GM23338 (cell line): ENCODE measurements at regions not wholly inside any gene's neighbourhood (a gene's known extent, or its start where the extent isn't known, plus 50 kb on each side); places are given as distances from the start of the nearest gene placed in this dataset.

Experiments used
- ATAC-seq: fragments of 200-7000 bp; cut with Tn5 transposase; 3 replicates; pipeline ENCODE4 v1.9.1; 2020
- DNase-seq: peaks from one replicate; pipeline ENCODE4 v3.0.0-alpha.2; 2015; ENCODE audit warnings: low spot score
- H2AFZ ChIP-seq: fragments of 200-600 bp; sonication (generic); 2 replicates; pipeline ENCODE4 v1.8.0; 2016; ENCODE audit warnings: antibody characterized with exemption, mild to moderate bottlenecking, moderate library complexity
- H3F3A ChIP-seq: fragments of 200-600 bp; sonication (generic); replicated peaks from 2 replicates; pipeline ENCODE4 v1.8.0; 2017; ENCODE audit warnings: antibody characterized with exemption, mixed run types, low read depth
- H3K27ac ChIP-seq: fragments of 200-600 bp; sonication (generic); 2 replicates; pipeline ENCODE4 v1.6.1; 2016; ENCODE audit warnings: low read depth
- H3K27me3 ChIP-seq: fragments of 200-600 bp; sonication (generic); 2 replicates; pipeline ENCODE4 v1.8.0; 2016; ENCODE audit warnings: mild to moderate bottlenecking, mixed run types, moderate library complexity; ENCODE audit not compliant: insufficient read depth
- H3K36me3 ChIP-seq: fragments of 200-600 bp; sonication (generic); 2 replicates; pipeline ENCODE4 v1.8.0; 2016; ENCODE audit warnings: mild to moderate bottlenecking; ENCODE audit not compliant: insufficient read depth
- H3K4me1 ChIP-seq: fragments of 200-600 bp; sonication (generic); 2 replicates; pipeline ENCODE4 v1.8.0; 2016; ENCODE audit warnings: mild to moderate bottlenecking, moderate library complexity; ENCODE audit not compliant: insufficient read depth
- H3K4me2 ChIP-seq: fragments of 200-600 bp; sonication (generic); 2 replicates; pipeline ENCODE4 v1.7.1; 2017; ENCODE audit warnings: mixed run types
- H3K4me3 ChIP-seq: fragments of 200-600 bp; sonication (generic); 2 replicates; pipeline ENCODE4 v1.6.1; 2016; ENCODE audit warnings: mixed run types
- H3K79me2 ChIP-seq: fragments of 200-600 bp; sonication (generic); replicated peaks from 2 replicates; pipeline ENCODE4 v1.8.0; 2017; ENCODE audit warnings: mild to moderate bottlenecking; ENCODE audit not compliant: insufficient read depth
- H3K9me2 ChIP-seq: fragments of 200-600 bp; sonication (generic); 2 replicates; pipeline ENCODE4 v1.8.0; 2017; ENCODE audit not compliant: insufficient read depth
- H4K20me1 ChIP-seq: fragments of 200-600 bp; sonication (generic); replicated peaks from 2 replicates; pipeline ENCODE4 v1.8.0; 2017; ENCODE audit warnings: mild to moderate bottlenecking; ENCODE audit not compliant: insufficient read depth
- H3K27ac Mint-ChIP-seq: 2 replicates; pipeline ENCODE4 v1.8.0; 2020; ENCODE audit warnings: inconsistent platforms, mild to moderate bottlenecking, moderate library complexity, mixed read lengths
- H3K27me3 Mint-ChIP-seq: 3 replicates; pipeline ENCODE4 v1.8.0; 2022; ENCODE audit warnings: low read depth, mild to moderate bottlenecking, moderate library complexity, mixed read lengths, inconsistent platforms; ENCODE audit not compliant: insufficient read depth, poor library complexity
- H3K36me3 Mint-ChIP-seq: 3 replicates; pipeline ENCODE4 v1.8.0; 2021; ENCODE audit warnings: low read depth, mild to moderate bottlenecking, inconsistent platforms, moderate library complexity, mixed read lengths
- H3K4me1 Mint-ChIP-seq: 3 replicates; pipeline ENCODE4 v1.8.0; 2020; ENCODE audit warnings: mild to moderate bottlenecking, inconsistent platforms, mixed read lengths
- H3K4me3 Mint-ChIP-seq: 3 replicates; pipeline ENCODE4 v1.8.0; 2021; ENCODE audit warnings: moderate library complexity, mild to moderate bottlenecking, inconsistent platforms, mixed read lengths
- H3K9me3 Mint-ChIP-seq: 3 replicates; pipeline ENCODE4 v1.8.0; 2020; ENCODE audit warnings: moderate library complexity, mild to moderate bottlenecking, inconsistent platforms, mixed read lengths
- CREB1 ChIP-seq: fragments of 250-450 bp; sonication (Bioruptor Pico); IDR thresholded peaks from 2 replicates; pipeline ENCODE4 v1.5.0; 2020; ENCODE audit warnings: low read depth, mild to moderate bottlenecking, moderate library complexity
- ETS1 ChIP-seq: IDR thresholded peaks from 2 replicates; pipeline ENCODE4 v1.6.1; 2016; ENCODE audit warnings: antibody characterized with exemption
- EZH2 ChIP-seq: fragments of 200-600 bp; sonication (generic); IDR thresholded peaks from one replicate; pipeline ENCODE4 v1.8.0; 2017; ENCODE audit warnings: antibody characterized with exemption, mild to moderate bottlenecking, low read depth; ENCODE audit not compliant: unreplicated experiment
- EZH2phosphoT487 ChIP-seq: fragments of 200-600 bp; sonication (generic); IDR thresholded peaks from one replicate; pipeline ENCODE4 v1.8.1; 2018; ENCODE audit warnings: antibody characterized with exemption; ENCODE audit not compliant: unreplicated experiment
- JUNB ChIP-seq: IDR thresholded peaks from one replicate; pipeline ENCODE4 v1.6.1; 2016; ENCODE audit warnings: antibody characterized with exemption; ENCODE audit not compliant: unreplicated experiment
- NANOG ChIP-seq: IDR thresholded peaks from 2 replicates; pipeline ENCODE4 v1.6.1; 2016; ENCODE audit warnings: antibody characterized with exemption, borderline replicate concordance
- POLR2AphosphoS5 ChIP-seq: IDR thresholded peaks from 2 replicates; pipeline ENCODE4 v1.6.1; 2016; ENCODE audit warnings: antibody characterized with exemption, low read depth
- STAT1 ChIP-seq: IDR thresholded peaks from one replicate; pipeline ENCODE4 v1.6.1; 2016; ENCODE audit warnings: antibody characterized with exemption; ENCODE audit not compliant: unreplicated experiment
- ZNF114 ChIP-seq: fragments of 250-450 bp; sonication (Bioruptor Pico); IDR thresholded peaks from 2 replicates; pipeline ENCODE4 v1.5.0; 2020; ENCODE audit warnings: mild to moderate bottlenecking, moderate library complexity
- ZNF331 ChIP-seq: fragments of 250-450 bp; sonication (Bioruptor Pico); IDR thresholded peaks from 2 replicates; pipeline ENCODE4 v1.5.0; 2020; ENCODE audit warnings: low read depth, mild to moderate bottlenecking, moderate library complexity
- ZNF462 ChIP-seq: fragments of 250-450 bp; sonication (Bioruptor Pico); IDR thresholded peaks from 2 replicates; pipeline ENCODE4 v1.5.0; 2020; ENCODE audit warnings: mild to moderate bottlenecking, moderate library complexity
- TF ChIP-seq, protein P1 (sequence below), 2 experiments: fragments of 200-600 bp in 1 of 2; sonication (generic) in 1 of 2; conservative IDR thresholded peaks; 2 replicates each; pipeline versions ENCODE4 v1.5.1 to v1.6.1; 2016 to 2017; ENCODE audit warnings: antibody characterized with exemption in 2 of 2, low read depth in 2 of 2, mild to moderate bottlenecking in 2 of 2, moderate library complexity in 1 of 2
- TF ChIP-seq, protein P2 (sequence below): IDR thresholded peaks from one replicate; pipeline ENCODE4 v1.6.1; 2018; ENCODE audit warnings: antibody characterized with exemption; ENCODE audit not compliant: unreplicated experiment

DNA sequence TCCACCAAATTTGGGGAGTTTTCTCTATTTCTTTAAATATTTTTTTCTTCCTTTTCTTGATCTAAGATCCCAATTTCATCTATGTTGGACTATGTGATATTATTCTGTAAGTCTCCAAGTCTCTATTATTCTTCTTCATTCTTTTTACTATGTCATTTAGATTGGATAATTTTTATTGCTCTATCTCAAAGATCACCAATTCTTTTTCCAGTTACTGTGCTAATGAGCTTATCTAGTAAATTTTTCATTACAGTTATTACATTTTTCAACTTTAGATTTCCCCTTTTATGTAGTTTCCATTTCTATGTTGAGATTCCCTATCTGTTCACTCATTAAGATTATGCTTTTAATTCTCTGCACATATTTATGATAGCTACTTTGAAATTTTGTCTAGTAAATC is 131.6 kb upstream of the NAMPT start:
- H3K4me2 ChIP-seq, result no peak overlapping the region
- no peak overlapping the region for H2AFZ ChIP-seq
- Mint-ChIP-seq H3K27ac (no peak overlapping the region), H3K36me3 (no peaks in the 10 kb centered on the region; the same call in 2 of the 3 replicates), H3K27me3 (no peaks in the 10 kb centered on the region), H3K9me3 (peaks cover 5% of the 10 kb centered on the region; the same call in 2 of the 3 replicates), H3K4me3 (no peak overlapping the region), H3K4me1 (no peaks in the 10 kb centered on the region; the same call in 2 of the 3 replicates)
- TF ChIP-seq CREB1 (CRISPR knock-in tag) (no peak), ETS1 (no peak), NANOG (no peak), JUNB (no peak), ZNF114 (CRISPR knock-in tag) (no peak), EZH2phosphoT487 (no peak), POLR2AphosphoS5 (no peak), EZH2 (no peak), ZNF462 (CRISPR knock-in tag) (no peak), ZNF331 (CRISPR knock-in tag) (no peak), STAT1 (no peak)
- TF ChIP-seq, protein P1, sequence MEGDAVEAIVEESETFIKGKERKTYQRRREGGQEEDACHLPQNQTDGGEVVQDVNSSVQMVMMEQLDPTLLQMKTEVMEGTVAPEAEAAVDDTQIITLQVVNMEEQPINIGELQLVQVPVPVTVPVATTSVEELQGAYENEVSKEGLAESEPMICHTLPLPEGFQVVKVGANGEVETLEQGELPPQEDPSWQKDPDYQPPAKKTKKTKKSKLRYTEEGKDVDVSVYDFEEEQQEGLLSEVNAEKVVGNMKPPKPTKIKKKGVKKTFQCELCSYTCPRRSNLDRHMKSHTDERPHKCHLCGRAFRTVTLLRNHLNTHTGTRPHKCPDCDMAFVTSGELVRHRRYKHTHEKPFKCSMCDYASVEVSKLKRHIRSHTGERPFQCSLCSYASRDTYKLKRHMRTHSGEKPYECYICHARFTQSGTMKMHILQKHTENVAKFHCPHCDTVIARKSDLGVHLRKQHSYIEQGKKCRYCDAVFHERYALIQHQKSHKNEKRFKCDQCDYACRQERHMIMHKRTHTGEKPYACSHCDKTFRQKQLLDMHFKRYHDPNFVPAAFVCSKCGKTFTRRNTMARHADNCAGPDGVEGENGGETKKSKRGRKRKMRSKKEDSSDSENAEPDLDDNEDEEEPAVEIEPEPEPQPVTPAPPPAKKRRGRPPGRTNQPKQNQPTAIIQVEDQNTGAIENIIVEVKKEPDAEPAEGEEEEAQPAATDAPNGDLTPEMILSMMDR (conservative IDR thresholded peaks at IDR 0.05; ENCODE audit: low read depth in 2 of 2), result no peak
- TF ChIP-seq, protein P2, sequence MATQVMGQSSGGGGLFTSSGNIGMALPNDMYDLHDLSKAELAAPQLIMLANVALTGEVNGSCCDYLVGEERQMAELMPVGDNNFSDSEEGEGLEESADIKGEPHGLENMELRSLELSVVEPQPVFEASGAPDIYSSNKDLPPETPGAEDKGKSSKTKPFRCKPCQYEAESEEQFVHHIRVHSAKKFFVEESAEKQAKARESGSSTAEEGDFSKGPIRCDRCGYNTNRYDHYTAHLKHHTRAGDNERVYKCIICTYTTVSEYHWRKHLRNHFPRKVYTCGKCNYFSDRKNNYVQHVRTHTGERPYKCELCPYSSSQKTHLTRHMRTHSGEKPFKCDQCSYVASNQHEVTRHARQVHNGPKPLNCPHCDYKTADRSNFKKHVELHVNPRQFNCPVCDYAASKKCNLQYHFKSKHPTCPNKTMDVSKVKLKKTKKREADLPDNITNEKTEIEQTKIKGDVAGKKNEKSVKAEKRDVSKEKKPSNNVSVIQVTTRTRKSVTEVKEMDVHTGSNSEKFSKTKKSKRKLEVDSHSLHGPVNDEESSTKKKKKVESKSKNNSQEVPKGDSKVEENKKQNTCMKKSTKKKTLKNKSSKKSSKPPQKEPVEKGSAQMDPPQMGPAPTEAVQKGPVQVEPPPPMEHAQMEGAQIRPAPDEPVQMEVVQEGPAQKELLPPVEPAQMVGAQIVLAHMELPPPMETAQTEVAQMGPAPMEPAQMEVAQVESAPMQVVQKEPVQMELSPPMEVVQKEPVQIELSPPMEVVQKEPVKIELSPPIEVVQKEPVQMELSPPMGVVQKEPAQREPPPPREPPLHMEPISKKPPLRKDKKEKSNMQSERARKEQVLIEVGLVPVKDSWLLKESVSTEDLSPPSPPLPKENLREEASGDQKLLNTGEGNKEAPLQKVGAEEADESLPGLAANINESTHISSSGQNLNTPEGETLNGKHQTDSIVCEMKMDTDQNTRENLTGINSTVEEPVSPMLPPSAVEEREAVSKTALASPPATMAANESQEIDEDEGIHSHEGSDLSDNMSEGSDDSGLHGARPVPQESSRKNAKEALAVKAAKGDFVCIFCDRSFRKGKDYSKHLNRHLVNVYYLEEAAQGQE, result no peak
- ATAC-seq, result no peak
- no peaks in the 10 kb centered on the region for H3K27me3 ChIP-seq
- no peaks in the 10 kb centered on the region for H3K36me3 ChIP-seq
- no peaks in the 10 kb centered on the region for H3K4me1 ChIP-seq
- H4K20me1 ChIP-seq, result no peaks in the 10 kb centered on the region
- no peak overlapping the region for H3K4me3 ChIP-seq
- no peaks in the 10 kb centered on the region for H3F3A ChIP-seq
- no peaks in the 10 kb centered on the region for H3K9me2 ChIP-seq
- H3K79me2 ChIP-seq, result no peaks in the 10 kb centered on the region
- no peak for DNase-seq
- H3K27ac ChIP-seq, result no peak overlapping the region
